Peyer's patch (tissue), 4 donors: ENCODE measurements at regions not wholly inside any gene's neighbourhood (a gene's known extent, or its start where the extent isn't known, plus 50 kb on each side); places are given as distances from the start of the nearest gene placed in this dataset.

Experiments
- DNase-seq, 3 donors: peaks; one replicate each; pipeline ENCODE4 v3.0.0-alpha.2; 2017 to 2019
- H3K27ac ChIP-seq, 4 donors: fragments of 200-600 bp; sonication (generic); one replicate each; pipeline ENCODE4 v1.5.1; 2016 to 2019
- H3K27me3 ChIP-seq, 2 donors: fragments of 200-600 bp; sonication (generic); one replicate each; pipeline ENCODE4 v1.5.1; 2019
- H3K36me3 ChIP-seq, 3 donors: fragments of 200-600 bp; sonication (generic); one replicate each; pipeline ENCODE4 v1.5.1; 2016 to 2019
- H3K4me1 ChIP-seq, 4 donors: fragments of 200-600 bp; sonication (generic); one replicate each; pipeline ENCODE4 v1.5.1; 2016 to 2019
- H3K4me3 ChIP-seq, 4 donors: fragments of 200-600 bp; sonication (generic); 1 replicate in 3 of 4; 2 replicates in 1 of 4; pipeline ENCODE4 v1.5.1; 2016 to 2019; ENCODE audit warnings: mild to moderate bottlenecking in 1 of 4
- H3K9me3 ChIP-seq, 4 donors: fragments of 200-600 bp; sonication (generic); one replicate each; pipeline ENCODE4 v1.5.1; 2016 to 2019; ENCODE audit warnings: mild to moderate bottlenecking in 1 of 4
- CTCF ChIP-seq, 6 experiments: fragments of 450-650 bp in 4 of 6; fragments of 200-600 bp in 2 of 6; sonication (generic) in 1 of 6; IDR thresholded peaks; one replicate each; pipeline ENCODE4 v1.5.1; 2017 to 2019; ENCODE audit warnings: antibody characterized with exemption in 6 of 6, mild to moderate bottlenecking in 3 of 6, moderate library complexity in 1 of 6
- POLR2A ChIP-seq, 2 donors: fragments of 450-650 bp; IDR thresholded peaks; one replicate each; pipeline ENCODE4 v1.5.1; 2017; ENCODE audit warnings: antibody characterized with exemption in 2 of 2, mild to moderate bottlenecking in 2 of 2, moderate library complexity in 2 of 2

- H3K27ac ChIP-seq: no peak overlapping the region
- no peaks in the 10 kb centered on the region for H3K9me3 ChIP-seq
- no peak for DNase-seq
- TF ChIP-seq CTCF (IDR thresholded peaks at IDR 0.05): no peak
- no peak for TF ChIP-seq POLR2A (IDR thresholded peaks at IDR 0.05)
- no peaks in the 10 kb centered on the region for H3K36me3 ChIP-seq
- no peak overlapping the region for H3K4me3 ChIP-seq
- no peaks in the 10 kb centered on the region for H3K27me3 ChIP-seq
- no peaks in the 10 kb centered on the region for H3K4me1 ChIP-seq
These were observed 57.6 kb upstream of the IFNLR1 start for GRCh38 chr1:24244519-24245268.

GRCh38 chr1:24237750-24238395, 50.8 kb upstream of the IFNLR1 start:
- Histone ChIP-seq H3K4me1 (no peaks in the 10 kb centered on the region), H3K36me3 (no peaks in the 10 kb centered on the region), H3K27ac (no peak overlapping the region), H3K4me3 (no peak overlapping the region), H3K9me3 (no peaks in the 10 kb centered on the region), H3K27me3 (no peaks in the 10 kb centered on the region)
- TF ChIP-seq CTCF (IDR thresholded peaks at IDR 0.05): no peak
- no peak for DNase-seq

- Histone ChIP-seq H3K27ac (peak overlapping the region in 1 of 4 donors; percentile 56), H3K9me3 (no peaks in the 10 kb centered on the region), H3K27me3 (no peaks in the 10 kb centered on the region), H3K4me1 (no peaks in the 10 kb centered on the region), H3K4me3 (no peak overlapping the region), H3K36me3 (no peaks in the 10 kb centered on the region)
- no peak for TF ChIP-seq CTCF (IDR thresholded peaks at IDR 0.05)
- no peak for TF ChIP-seq POLR2A (IDR thresholded peaks at IDR 0.05)
- peak in 1 of 3 donors; percentile 60 for DNase-seq
These were observed 49.8 kb upstream of the IFNLR1 start for GRCh38 chr1:24236789-24237371.
